Omental fat pad (tissue), 3 donors: ENCODE measurements at regions not wholly inside any gene's neighbourhood (a gene's known extent, or its start where the extent isn't known, plus 50 kb on each side); places are given as distances from the start of the nearest gene placed in this dataset.

ENCODE experiments used
- ATAC-seq: fragments of 150-250 bp; one replicate; pipeline ENCODE4 v1.9.1; 2016; ENCODE audit warnings: mild to moderate bottlenecking, moderate library complexity; ENCODE audit not compliant: low FRiP score
- DNase-seq: peaks from one replicate; pipeline ENCODE4 v3.0.0-alpha.2; 2019; ENCODE audit warnings: low spot score
- TF ChIP-seq, protein P1 (sequence below), 3 donors: fragments of 450-650 bp; IDR thresholded peaks; one replicate each; pipeline ENCODE4 v1.5.1; 2016 to 2017; ENCODE audit warnings: antibody characterized with exemption in 3 of 3, mild to moderate bottlenecking in 3 of 3, moderate library complexity in 2 of 3

DNA sequence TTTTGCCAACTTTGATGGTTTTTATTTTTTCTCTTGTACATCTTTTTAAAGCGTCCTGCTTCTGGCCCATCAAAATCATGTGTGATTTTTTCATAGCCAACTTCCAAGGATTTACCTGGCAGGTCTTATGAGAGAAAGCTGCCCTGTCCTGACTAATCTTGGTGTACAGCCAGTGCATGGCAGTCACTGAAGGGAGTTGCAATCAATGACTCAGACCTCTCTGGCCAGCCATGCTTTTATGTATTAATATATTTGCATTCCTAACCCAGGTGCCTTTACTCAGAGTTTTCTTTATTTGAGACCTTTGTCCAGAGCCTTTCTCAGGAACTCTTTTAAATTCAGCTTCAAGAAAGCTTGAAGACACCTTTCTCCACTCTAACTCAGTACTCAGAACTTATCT is 691.5 kb upstream of the HTR2C start:
- DNase-seq (no peak), ATAC-seq (peak; percentile 75)
- TF ChIP-seq, protein P1, sequence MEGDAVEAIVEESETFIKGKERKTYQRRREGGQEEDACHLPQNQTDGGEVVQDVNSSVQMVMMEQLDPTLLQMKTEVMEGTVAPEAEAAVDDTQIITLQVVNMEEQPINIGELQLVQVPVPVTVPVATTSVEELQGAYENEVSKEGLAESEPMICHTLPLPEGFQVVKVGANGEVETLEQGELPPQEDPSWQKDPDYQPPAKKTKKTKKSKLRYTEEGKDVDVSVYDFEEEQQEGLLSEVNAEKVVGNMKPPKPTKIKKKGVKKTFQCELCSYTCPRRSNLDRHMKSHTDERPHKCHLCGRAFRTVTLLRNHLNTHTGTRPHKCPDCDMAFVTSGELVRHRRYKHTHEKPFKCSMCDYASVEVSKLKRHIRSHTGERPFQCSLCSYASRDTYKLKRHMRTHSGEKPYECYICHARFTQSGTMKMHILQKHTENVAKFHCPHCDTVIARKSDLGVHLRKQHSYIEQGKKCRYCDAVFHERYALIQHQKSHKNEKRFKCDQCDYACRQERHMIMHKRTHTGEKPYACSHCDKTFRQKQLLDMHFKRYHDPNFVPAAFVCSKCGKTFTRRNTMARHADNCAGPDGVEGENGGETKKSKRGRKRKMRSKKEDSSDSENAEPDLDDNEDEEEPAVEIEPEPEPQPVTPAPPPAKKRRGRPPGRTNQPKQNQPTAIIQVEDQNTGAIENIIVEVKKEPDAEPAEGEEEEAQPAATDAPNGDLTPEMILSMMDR (IDR thresholded peaks at IDR 0.05): no peak

- no peak for DNase-seq
- TF ChIP-seq, protein P1 (IDR thresholded peaks at IDR 0.05): no peak
Measured at GRCh38 chrX:113873056-113873455, 710.8 kb upstream of the HTR2C start.

GRCh38 chrX:113868711-113869110 is 715.2 kb upstream of the HTR2C start:
- TF ChIP-seq, protein P1 (IDR thresholded peaks at IDR 0.05): no peak
- ATAC-seq (no peak), DNase-seq (no peak)

More at GRCh38 chrX:113873056-113873455, 710.8 kb upstream of the HTR2C start:
- ATAC-seq: no peak

DNA sequence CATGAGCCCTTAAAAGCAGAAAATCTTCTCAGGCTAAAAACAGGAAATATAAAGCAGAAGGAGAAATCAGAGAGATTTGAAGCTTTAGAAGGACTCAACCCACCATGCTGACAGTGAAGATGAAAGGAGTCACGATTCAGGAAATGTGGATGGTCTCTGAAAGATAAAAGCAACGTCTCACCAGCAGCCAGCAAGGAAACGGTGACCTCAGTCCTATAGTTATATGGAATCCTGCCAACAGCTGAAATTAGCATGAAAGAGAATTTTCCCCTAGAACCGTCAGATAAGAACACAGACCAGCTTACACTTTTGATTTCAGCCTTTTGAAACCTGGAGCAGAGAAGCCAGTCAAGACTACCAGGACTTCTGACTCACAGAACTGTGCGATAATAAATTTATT is 715.7 kb upstream of the HTR2C start:
- DNase-seq: no peak
- TF ChIP-seq, protein P1 (IDR thresholded peaks at IDR 0.05): no peak
- no peak for ATAC-seq

DNA sequence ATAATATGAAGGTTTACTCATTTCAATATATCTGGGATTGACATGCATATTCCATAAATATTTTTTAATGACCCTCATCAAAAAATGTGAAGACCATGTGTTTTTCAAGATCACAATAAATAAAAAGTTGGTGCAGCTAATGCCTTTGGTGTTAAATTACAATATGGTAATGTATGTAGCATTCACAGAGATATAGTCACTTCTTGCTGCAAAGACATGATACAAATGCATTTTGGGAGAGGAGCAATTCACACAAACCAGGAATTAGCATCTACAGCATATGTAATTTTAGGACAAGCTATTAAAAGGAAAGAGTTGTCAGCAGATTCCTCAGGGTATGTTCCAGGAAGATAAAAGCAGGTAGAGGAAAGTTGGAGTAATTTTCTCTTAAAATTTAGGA is 734.5 kb upstream of the HTR2C start:
- ATAC-seq: no peak
- no peak for DNase-seq
- TF ChIP-seq, protein P1 (IDR thresholded peaks at IDR 0.05): no peak

DNA sequence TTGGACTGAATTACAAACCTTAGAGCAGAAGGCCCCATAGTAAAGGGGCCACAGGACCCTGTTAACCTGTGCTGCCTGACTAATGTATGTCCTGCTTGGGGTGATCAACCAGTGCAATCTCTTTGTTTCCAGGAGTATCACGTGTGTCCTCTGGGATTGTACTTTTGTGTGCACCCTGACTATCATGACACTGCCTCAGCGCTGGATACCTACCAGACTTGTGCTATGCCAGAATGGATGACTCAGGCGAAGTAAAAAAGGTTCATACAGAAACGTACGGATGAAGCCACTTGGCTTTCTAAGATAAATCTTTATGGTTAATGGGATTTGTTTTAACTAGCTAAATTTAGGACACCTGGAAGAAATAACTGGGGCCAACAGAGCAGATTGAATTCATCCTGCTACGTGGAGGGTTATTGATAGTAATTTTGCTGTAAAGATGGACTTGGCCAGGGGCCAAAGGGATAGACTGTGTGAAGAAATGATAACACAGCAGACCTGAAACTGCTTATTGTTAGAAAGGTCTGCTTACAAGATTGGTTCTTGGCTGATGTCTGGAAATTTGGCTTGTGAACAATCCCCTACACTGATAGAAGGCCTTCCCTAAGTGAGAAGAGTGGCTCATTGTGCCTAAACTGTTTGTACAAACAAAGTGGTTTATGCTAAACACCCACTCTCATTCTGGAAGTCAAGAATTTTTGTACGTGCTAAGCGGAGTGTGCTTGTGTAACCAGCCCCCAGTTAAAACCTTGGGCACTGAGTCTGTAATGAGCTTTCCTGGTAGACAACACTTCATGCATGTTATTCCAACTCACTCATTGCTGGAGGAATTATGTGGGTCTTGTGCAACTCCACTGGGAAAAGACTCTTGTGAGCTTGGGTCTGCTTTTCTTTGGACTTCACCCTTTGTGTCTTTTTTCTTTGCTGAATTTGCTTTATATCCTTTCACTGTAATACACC is 750.5 kb upstream of the HTR2C start:
- TF ChIP-seq, protein P1 (IDR thresholded peaks at IDR 0.05): no peak
- no peak for DNase-seq
- ATAC-seq: peak; percentile 44

DNA sequence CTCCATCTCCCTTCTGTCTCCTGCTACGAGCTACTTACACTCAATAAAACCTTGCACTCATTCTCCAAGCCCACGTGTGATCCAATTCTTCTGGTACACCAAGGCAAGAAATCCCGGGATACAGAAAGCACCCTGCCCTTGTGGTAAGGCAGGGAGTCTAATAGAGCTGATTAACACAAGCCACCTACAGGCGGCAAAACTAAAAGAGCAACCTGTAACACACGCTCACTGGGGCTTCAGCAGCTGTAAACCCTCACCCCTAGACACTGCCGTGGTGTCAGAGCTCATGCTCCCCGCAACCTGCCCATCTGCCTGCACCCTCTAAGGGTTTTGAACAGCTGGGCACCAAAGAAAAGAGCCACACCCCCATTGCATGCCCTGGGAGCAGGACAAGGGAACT is 755.4 kb upstream of the HTR2C start:
- TF ChIP-seq, protein P1 (IDR thresholded peaks at IDR 0.05): no peak
- DNase-seq (no peak), ATAC-seq (no peak)
